HepG2 (cell line): ENCODE measurements at regions not wholly inside any gene's neighbourhood (a gene's known extent, or its start where the extent isn't known, plus 50 kb on each side); places are given as distances from the start of the nearest gene placed in this dataset.

Experiments
- ATAC-seq: fragments of 200-7000 bp; cut with Tn5 transposase; 3 replicates; pipeline ENCODE4 v1.9.1; 2020; ENCODE audit warnings: mild to moderate bottlenecking, moderate library complexity
- BruUV-seq: library from RNA; stranded (reverse); fragments of 400-500 nt; replicated peaks from 2 replicates; lab custom pipeline; 2021; lab: Mats Ljungman, UMichigan
- CTCF ChIA-PET: fragments of 300-600 bp; formaldehyde crosslinking; extraction: SDS; loops from one replicate; lab custom pipeline; 2021; ENCODE audit warnings: low total read pairs, inconsistent platforms, low intra/inter-chr PET ratio; lab: Yijun Ruan, JAX
- POLR2A ChIA-PET: fragments of 350-600 bp; sonication (Branson Sonifier 250); formaldehyde crosslinking; loops from one replicate; lab custom pipeline; 2020; ENCODE audit warnings: antibody characterized with exemption, inconsistent platforms; lab: Yijun Ruan, JAX
- DNase-seq: peaks from one replicate; pipeline ENCODE4 v3.0.0-alpha.2; 2015; ENCODE audit warnings: low spot score
- FAIRE-seq: peaks from 3 replicates; lab custom pipeline; 2011; peaks lifted over from hg19 to GRCh38; lab: Jason Lieb, UNC
- H2AFZ ChIP-seq: one replicate; pipeline ENCODE4 v1.6.1; 2011; ENCODE audit warnings: low read length, inconsistent platforms
- H3K27ac ChIP-seq: fragments of 300-600 bp; 3 replicates; pipeline ENCODE4 v1.8.0; 2011; ENCODE audit warnings: mixed run types, mild to moderate bottlenecking, mixed read lengths, low read length, inconsistent platforms; ENCODE audit not compliant: insufficient read depth; ENCODE audit errors: extremely low read length
- H3K27me3 ChIP-seq, 2 experiments: fragments of 200-600 bp in 1 of 2; 2 replicates in 1 of 2; 3 replicates in 1 of 2; pipeline versions ENCODE4 v1.6.0 to v1.8.0; 2011; ENCODE audit warnings: low read length in 2 of 2, mild to moderate bottlenecking in 2 of 2, moderate library complexity in 2 of 2, inconsistent platforms in 1 of 2; ENCODE audit not compliant: insufficient read depth in 2 of 2, control insufficient read depth in 1 of 2
- H3K36me3 ChIP-seq, 2 experiments: fragments of 200-600 bp in 1 of 2; replicated peaks in 1 of 2; 2 replicates in 1 of 2; 3 replicates in 1 of 2; pipeline versions ENCODE4 v1.5.1 to v1.8.0; 2011; ENCODE audit warnings: low read length in 2 of 2, inconsistent platforms in 1 of 2; ENCODE audit not compliant: insufficient read depth in 2 of 2, control insufficient read depth in 1 of 2
- H3K4me1 ChIP-seq: 2 replicates; pipeline ENCODE4 v1.5.1; 2012; ENCODE audit warnings: low read length, inconsistent platforms; ENCODE audit not compliant: insufficient read depth
- H3K4me2 ChIP-seq: 2 replicates; pipeline ENCODE4 v1.6.0; 2011; ENCODE audit warnings: low read depth, low read length, inconsistent platforms
- H3K4me3 ChIP-seq, 3 experiments: fragments of 200-600 bp in 1 of 3; sonication (generic), shearing (Covaris generic) in 1 of 3; replicated peaks in 1 of 3; 2 replicates each; pipeline ENCODE4 v1.5.1; 2011 to 2016; ENCODE audit warnings: low read length in 3 of 3, inconsistent platforms in 2 of 3, low read depth in 2 of 3, mild to moderate bottlenecking in 2 of 3, control low read depth in 1 of 3, mixed read lengths in 1 of 3; ENCODE audit not compliant: insufficient read depth in 1 of 3
- H3K79me2 ChIP-seq: one replicate; pipeline ENCODE4 v1.6.1; 2011; ENCODE audit warnings: low read length, inconsistent platforms; ENCODE audit not compliant: insufficient read depth
- H3K9ac ChIP-seq: 2 replicates; pipeline ENCODE4 v1.6.0; 2011; ENCODE audit warnings: mild to moderate bottlenecking, low read depth, low read length, inconsistent platforms; ENCODE audit not compliant: insufficient read depth
- H3K9me3 ChIP-seq: 2 replicates; pipeline ENCODE4 v1.5.1; 2012; ENCODE audit warnings: mild to moderate bottlenecking, low read length
- H4K20me1 ChIP-seq: 2 replicates; pipeline ENCODE4 v1.6.0; 2011; ENCODE audit warnings: inconsistent platforms, mild to moderate bottlenecking, low read length, moderate library complexity; ENCODE audit not compliant: insufficient read depth
- HOXA9 ChIP-seq: sonication (generic); formaldehyde crosslinking; IDR thresholded peaks from 2 replicates; pipeline ENCODE4 v1.8.1; 2022; ENCODE audit warnings: missing genetic modification reagents, mild to moderate bottlenecking, moderate library complexity, borderline replicate concordance
- IRF2 ChIP-seq: IDR thresholded peaks from 2 replicates; pipeline ENCODE4 v1.6.1; 2018; ENCODE audit warnings: missing genetic modification reagents, missing compliant biosample characterization
- KDM5B ChIP-seq: sonication (generic); formaldehyde crosslinking; IDR thresholded peaks from 2 replicates; pipeline ENCODE4 v1.4.0; 2020; ENCODE audit warnings: missing genetic modification reagents, mild to moderate bottlenecking, borderline replicate concordance
- MED1 ChIP-seq: sonication (generic); formaldehyde crosslinking; IDR thresholded peaks from 2 replicates; pipeline ENCODE4 v1.4.0; 2020; ENCODE audit warnings: missing genetic modification reagents
- RXRA ChIP-seq: sonication (generic); formaldehyde crosslinking; IDR thresholded peaks from 2 replicates; pipeline ENCODE4 v1.5.1; 2020; ENCODE audit warnings: missing genetic modification reagents
- SP1 ChIP-seq, 2 experiments: fragments of 450-650 bp in 1 of 2; sonication (generic) in 1 of 2; formaldehyde crosslinking in 1 of 2; IDR thresholded peaks; 2 replicates each; pipeline versions ENCODE4 v1.4.0 to v1.6.1; 2016 to 2020; ENCODE audit warnings: missing genetic modification reagents in 1 of 2
- THRA ChIP-seq: sonication (generic); formaldehyde crosslinking; IDR thresholded peaks from 2 replicates; pipeline ENCODE4 v1.4.0; 2020; ENCODE audit warnings: missing genetic modification reagents, borderline replicate concordance
- WGBS: methylation state at CpG from one replicate; pipeline ENCODE4 v1.1.6; 2017; ENCODE audit warnings: low lambda C conversion rate; 5-methylcytosine and 5-hydroxymethylcytosine counted together
- in situ Hi-C: cut with HindIII; loops from 2 replicates; pipeline ENCODE4 v1.10.0; 2017; ENCODE audit warnings: low pct_unique_long_range_greater_than_20kb; ENCODE audit not compliant: extremely low pct_ligation_motif_present
- intact Hi-C: fragments of 100-400 bp; cut with micrococcal nuclease; formaldehyde crosslinking; loops from one replicate; pipeline ENCODE4 v1.10.0; 2022; ENCODE audit not compliant: unreplicated experiment

DNA sequence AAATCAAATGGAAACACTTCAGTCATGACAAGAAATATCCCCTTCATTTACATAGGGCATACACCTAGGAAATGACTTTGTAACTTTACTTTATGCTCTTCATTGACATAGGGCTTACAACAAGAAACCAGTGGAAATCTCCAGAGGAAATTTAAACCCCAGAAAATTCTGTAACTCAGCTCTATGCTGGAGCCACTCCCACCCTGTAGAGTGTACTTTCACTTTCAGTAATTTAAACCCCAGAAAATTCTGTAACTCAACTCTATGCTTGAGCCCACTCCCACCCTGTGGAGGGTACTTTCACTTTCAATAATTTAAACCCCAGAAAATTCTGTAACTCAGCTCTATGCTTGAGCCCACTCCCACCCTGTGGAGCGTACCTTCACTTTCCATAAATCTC lies 987.1 kb upstream of the CADM2 start (continued):
- TF ChIP-seq IRF2 (no peak), RXRA (CRISPR knock-in tag) (no peak), THRA (CRISPR knock-in tag) (no peak), MED1 (CRISPR knock-in tag) (no peak), KDM5B (CRISPR knock-in tag) (no peak)

- in situ Hi-C loops, result no loop called here
- H3K4me1 ChIP-seq, result no peaks in the 10 kb centered on the region
Observed at GRCh38 chr3:84008623-84009022, 950.2 kb upstream of the CADM2 start.

GRCh38 chr3:84023842-84024241 lies 934.9 kb upstream of the CADM2 start:
- FAIRE-seq (no peak), ATAC-seq (no peak), DNase-seq (no peak)
- H3K4me2 ChIP-seq, result no peak overlapping the region
- H3K9ac ChIP-seq, result no peak overlapping the region
- H3K4me3 ChIP-seq, result no peak overlapping the region
- no peaks in the 10 kb centered on the region for H3K9me3 ChIP-seq
- no peaks in the 10 kb centered on the region for H3K27me3 ChIP-seq
- ChIA-PET POLR2A (no interaction called here), CTCF (no interaction called here)
- no peaks in the 10 kb centered on the region for H4K20me1 ChIP-seq
- intact Hi-C loops, result no loop called here
- no peaks in the 10 kb centered on the region for H3K79me2 ChIP-seq
- 22% methylated on average over 4 of the region's 4 CpGs for WGBS
- no peak overlapping the region for H3K27ac ChIP-seq
- in situ Hi-C loops, result no loop called here
- H3K36me3 ChIP-seq, result no peaks in the 10 kb centered on the region
- no TSS peak for BruUV-seq
- H3K4me1 ChIP-seq, result no peaks in the 10 kb centered on the region
- TF ChIP-seq SP1 (IDR thresholded peaks at IDR 0.05) (no peak), SP1 (CRISPR knock-in tag; IDR thresholded peaks at IDR 0.05) (no peak)
- no peak overlapping the region for H2AFZ ChIP-seq

More at GRCh38 chr3:84008623-84009022, 950.2 kb upstream of the CADM2 start:
- no peaks in the 10 kb centered on the region for H4K20me1 ChIP-seq
- TF ChIP-seq HOXA9, result no peak
- H3K36me3 ChIP-seq, result no peaks in the 10 kb centered on the region
- 0% methylated on average over 1 of the region's 1 CpG for WGBS
- ATAC-seq, result no peak
- BruUV-seq, result no TSS peak
- H3K27ac ChIP-seq, result no peak overlapping the region
- H3K9me3 ChIP-seq, result no peaks in the 10 kb centered on the region
- ChIA-PET POLR2A (no interaction called here), CTCF (no interaction called here)
- no peak for FAIRE-seq
- H3K4me2 ChIP-seq, result no peak overlapping the region
- no peaks in the 10 kb centered on the region for H3K27me3 ChIP-seq
- H3K9ac ChIP-seq, result no peak overlapping the region
- intact Hi-C loops, result no loop called here
- H2AFZ ChIP-seq, result no peak overlapping the region
- no peaks in the 10 kb centered on the region for H3K79me2 ChIP-seq
- H3K4me3 ChIP-seq, result no peak overlapping the region
- no peak for DNase-seq
